Neural cell (in vitro differentiated cells): ENCODE measurements at regions not wholly inside any gene's neighbourhood (a gene's known extent, or its start where the extent isn't known, plus 50 kb on each side); places are given as distances from the start of the nearest gene placed in this dataset.

Source experiments
- H2AFZ ChIP-seq: fragments of 200-600, 300-800 bp; sonication (generic), shearing (Covaris generic); 2 replicates; pipeline ENCODE4 v1.6.0; 2014; ENCODE audit warnings: low read depth, mild to moderate bottlenecking, antibody characterized with exemption, low read length, moderate library complexity
- H3F3A ChIP-seq: fragments of 200-600 bp; shearing (Covaris generic); 2 replicates; pipeline ENCODE4 v1.6.1; 2016; ENCODE audit warnings: mild to moderate bottlenecking, moderate library complexity, mixed read lengths, antibody characterized with exemption, low read length; ENCODE audit not compliant: insufficient read depth, poor library complexity, severe bottlenecking
- H3K27ac ChIP-seq: fragments of 200-600, 300-800 bp; sonication (generic), shearing (Covaris generic); 2 replicates; pipeline ENCODE4 v1.5.1; 2014; ENCODE audit warnings: mild to moderate bottlenecking, low read length, moderate library complexity
- H3K27me3 ChIP-seq: fragments of 300-800, 200-600 bp; sonication (generic), shearing (Covaris generic); 2 replicates; pipeline ENCODE4 v1.6.0; 2014; ENCODE audit warnings: mild to moderate bottlenecking, low read depth, low read length, moderate library complexity; ENCODE audit not compliant: insufficient read depth
- H3K36me3 ChIP-seq: fragments of 300-800, 200-600 bp; sonication (generic), shearing (Covaris generic); 2 replicates; pipeline ENCODE4 v1.5.1; 2014; ENCODE audit warnings: mild to moderate bottlenecking, antibody characterized with exemption, low read length, moderate library complexity; ENCODE audit not compliant: insufficient read depth
- H3K4me2 ChIP-seq: fragments of 300-800, 200-600 bp; sonication (generic), shearing (Covaris generic); 2 replicates; pipeline ENCODE4 v1.6.0; 2014; ENCODE audit warnings: mild to moderate bottlenecking, low read length
- H3K4me3 ChIP-seq: fragments of 300-800, 200-600 bp; sonication (generic), shearing (Covaris generic); 2 replicates; pipeline ENCODE4 v1.5.1; 2014; ENCODE audit warnings: mild to moderate bottlenecking, low read length, moderate library complexity
- H3K79me2 ChIP-seq: fragments of 200-600 bp; shearing (Covaris generic); replicated peaks from 2 replicates; pipeline ENCODE4 v1.6.0; 2014; ENCODE audit warnings: mild to moderate bottlenecking, low read length, moderate library complexity; ENCODE audit not compliant: insufficient read depth
- H3K9ac ChIP-seq: fragments of 300-800, 200-600 bp; sonication (generic), shearing (Covaris generic); 2 replicates; pipeline ENCODE4 v1.6.1; 2016; ENCODE audit warnings: mild to moderate bottlenecking, low read length, mixed read lengths
- H3K9me2 ChIP-seq: fragments of 200-600 bp; shearing (Covaris generic); 2 replicates; pipeline ENCODE4 v1.6.1; 2016; ENCODE audit warnings: mild to moderate bottlenecking, low read length, mixed read lengths; ENCODE audit not compliant: insufficient read depth
- H3K9me3 ChIP-seq: fragments of 200-600, 300-800 bp; sonication (generic), shearing (Covaris generic); 2 replicates; pipeline ENCODE4 v1.6.1; 2016; ENCODE audit warnings: mild to moderate bottlenecking, mixed run types, low read length, moderate library complexity, mixed read lengths
- H4K20me1 ChIP-seq: fragments of 200-600 bp; shearing (Covaris generic); 2 replicates; pipeline ENCODE4 v1.6.1; 2016; ENCODE audit warnings: mild to moderate bottlenecking, mixed run types; ENCODE audit not compliant: insufficient read depth
- EP300 ChIP-seq: fragments of 450-650 bp; conservative IDR thresholded peaks from 2 replicates; pipeline ENCODE4 v1.6.1; 2014; ENCODE audit warnings: antibody characterized with exemption, mild to moderate bottlenecking, moderate library complexity; ENCODE audit not compliant: poor library complexity, severe bottlenecking
- EZH2 ChIP-seq: fragments of 200-600, 300-800 bp; shearing (Covaris generic), sonication (generic); IDR thresholded peaks from 2 replicates; pipeline ENCODE4 v1.6.1; 2014; ENCODE audit warnings: antibody characterized with exemption, low read length, borderline replicate concordance, mild to moderate bottlenecking; ENCODE audit not compliant: insufficient read depth, poor library complexity, severe bottlenecking
- MXI1 ChIP-seq: fragments of 450-650 bp; conservative IDR thresholded peaks from 2 replicates; pipeline ENCODE4 v1.6.1; 2014; ENCODE audit warnings: antibody characterized with exemption, mild to moderate bottlenecking; ENCODE audit not compliant: poor library complexity, severe bottlenecking
- POLR2AphosphoS5 ChIP-seq: IDR thresholded peaks from 2 replicates; pipeline ENCODE4 v1.6.1; 2012
- RAD21 ChIP-seq: fragments of 450-650 bp; conservative IDR thresholded peaks from 2 replicates; pipeline ENCODE4 v1.6.1; 2014; ENCODE audit warnings: antibody characterized with exemption, mild to moderate bottlenecking, moderate library complexity
- SMC3 ChIP-seq: fragments of 450-650 bp; conservative IDR thresholded peaks from 2 replicates; pipeline ENCODE4 v1.6.1; 2014; ENCODE audit warnings: antibody characterized with exemption, mild to moderate bottlenecking, moderate library complexity; ENCODE audit not compliant: poor library complexity
- TAF1 ChIP-seq: IDR thresholded peaks from 2 replicates; pipeline ENCODE4 v1.6.1; 2012; ENCODE audit warnings: low read depth
- TF ChIP-seq, protein P1 (sequence below): fragments of 450-650 bp; IDR thresholded peaks from 2 replicates; pipeline ENCODE4 v1.5.1; 2014; ENCODE audit warnings: antibody characterized with exemption, mild to moderate bottlenecking, moderate library complexity; ENCODE audit not compliant: poor library complexity, severe bottlenecking
- TF ChIP-seq, protein P2 (sequence below): IDR thresholded peaks from 2 replicates; pipeline ENCODE4 v1.6.1; 2012; ENCODE audit warnings: borderline replicate concordance

DNA sequence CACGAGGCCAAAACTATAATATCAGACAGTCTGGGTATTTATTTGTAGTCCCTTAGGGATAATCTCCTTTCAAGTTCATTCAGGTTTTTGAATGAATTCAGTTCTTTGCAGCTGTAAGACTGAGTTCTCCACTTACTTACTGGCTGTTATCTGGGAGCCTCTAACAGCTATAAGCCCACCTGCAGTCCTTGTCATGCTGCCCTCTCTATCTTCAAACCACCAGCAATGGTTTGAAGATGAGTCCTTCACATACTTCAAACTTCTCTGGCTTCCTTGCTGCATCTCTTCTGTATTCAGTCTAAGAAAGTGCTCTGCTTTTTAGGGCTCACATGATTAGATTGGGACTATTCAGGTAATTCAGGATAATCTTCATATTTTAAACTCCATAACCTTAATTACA is 154.5 kb upstream of the STT3B start:
- Histone ChIP-seq H3K4me2 (no peak overlapping the region), H2AFZ (no peak overlapping the region), H3K27ac (no peak overlapping the region), H3K27me3 (no peaks in the 10 kb centered on the region), H3K9me2 (no peaks in the 10 kb centered on the region), H3K79me2 (no peaks in the 10 kb centered on the region), H3K4me3 (no peak overlapping the region), H3K36me3 (no peaks in the 10 kb centered on the region), H3F3A (no peaks in the 10 kb centered on the region), H4K20me1 (no peaks in the 10 kb centered on the region), H3K9ac (no peak overlapping the region), H3K9me3 (no peaks in the 10 kb centered on the region)
- TF ChIP-seq, protein P1, sequence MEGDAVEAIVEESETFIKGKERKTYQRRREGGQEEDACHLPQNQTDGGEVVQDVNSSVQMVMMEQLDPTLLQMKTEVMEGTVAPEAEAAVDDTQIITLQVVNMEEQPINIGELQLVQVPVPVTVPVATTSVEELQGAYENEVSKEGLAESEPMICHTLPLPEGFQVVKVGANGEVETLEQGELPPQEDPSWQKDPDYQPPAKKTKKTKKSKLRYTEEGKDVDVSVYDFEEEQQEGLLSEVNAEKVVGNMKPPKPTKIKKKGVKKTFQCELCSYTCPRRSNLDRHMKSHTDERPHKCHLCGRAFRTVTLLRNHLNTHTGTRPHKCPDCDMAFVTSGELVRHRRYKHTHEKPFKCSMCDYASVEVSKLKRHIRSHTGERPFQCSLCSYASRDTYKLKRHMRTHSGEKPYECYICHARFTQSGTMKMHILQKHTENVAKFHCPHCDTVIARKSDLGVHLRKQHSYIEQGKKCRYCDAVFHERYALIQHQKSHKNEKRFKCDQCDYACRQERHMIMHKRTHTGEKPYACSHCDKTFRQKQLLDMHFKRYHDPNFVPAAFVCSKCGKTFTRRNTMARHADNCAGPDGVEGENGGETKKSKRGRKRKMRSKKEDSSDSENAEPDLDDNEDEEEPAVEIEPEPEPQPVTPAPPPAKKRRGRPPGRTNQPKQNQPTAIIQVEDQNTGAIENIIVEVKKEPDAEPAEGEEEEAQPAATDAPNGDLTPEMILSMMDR: no peak
- no peak for TF ChIP-seq TAF1
- TF ChIP-seq SMC3: no peak
- TF ChIP-seq, protein P2, sequence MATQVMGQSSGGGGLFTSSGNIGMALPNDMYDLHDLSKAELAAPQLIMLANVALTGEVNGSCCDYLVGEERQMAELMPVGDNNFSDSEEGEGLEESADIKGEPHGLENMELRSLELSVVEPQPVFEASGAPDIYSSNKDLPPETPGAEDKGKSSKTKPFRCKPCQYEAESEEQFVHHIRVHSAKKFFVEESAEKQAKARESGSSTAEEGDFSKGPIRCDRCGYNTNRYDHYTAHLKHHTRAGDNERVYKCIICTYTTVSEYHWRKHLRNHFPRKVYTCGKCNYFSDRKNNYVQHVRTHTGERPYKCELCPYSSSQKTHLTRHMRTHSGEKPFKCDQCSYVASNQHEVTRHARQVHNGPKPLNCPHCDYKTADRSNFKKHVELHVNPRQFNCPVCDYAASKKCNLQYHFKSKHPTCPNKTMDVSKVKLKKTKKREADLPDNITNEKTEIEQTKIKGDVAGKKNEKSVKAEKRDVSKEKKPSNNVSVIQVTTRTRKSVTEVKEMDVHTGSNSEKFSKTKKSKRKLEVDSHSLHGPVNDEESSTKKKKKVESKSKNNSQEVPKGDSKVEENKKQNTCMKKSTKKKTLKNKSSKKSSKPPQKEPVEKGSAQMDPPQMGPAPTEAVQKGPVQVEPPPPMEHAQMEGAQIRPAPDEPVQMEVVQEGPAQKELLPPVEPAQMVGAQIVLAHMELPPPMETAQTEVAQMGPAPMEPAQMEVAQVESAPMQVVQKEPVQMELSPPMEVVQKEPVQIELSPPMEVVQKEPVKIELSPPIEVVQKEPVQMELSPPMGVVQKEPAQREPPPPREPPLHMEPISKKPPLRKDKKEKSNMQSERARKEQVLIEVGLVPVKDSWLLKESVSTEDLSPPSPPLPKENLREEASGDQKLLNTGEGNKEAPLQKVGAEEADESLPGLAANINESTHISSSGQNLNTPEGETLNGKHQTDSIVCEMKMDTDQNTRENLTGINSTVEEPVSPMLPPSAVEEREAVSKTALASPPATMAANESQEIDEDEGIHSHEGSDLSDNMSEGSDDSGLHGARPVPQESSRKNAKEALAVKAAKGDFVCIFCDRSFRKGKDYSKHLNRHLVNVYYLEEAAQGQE: no peak
- no peak for TF ChIP-seq MXI1
- no peak for TF ChIP-seq EZH2
- no peak for TF ChIP-seq POLR2AphosphoS5
- no peak for TF ChIP-seq EP300
- TF ChIP-seq RAD21: no peak

DNA sequence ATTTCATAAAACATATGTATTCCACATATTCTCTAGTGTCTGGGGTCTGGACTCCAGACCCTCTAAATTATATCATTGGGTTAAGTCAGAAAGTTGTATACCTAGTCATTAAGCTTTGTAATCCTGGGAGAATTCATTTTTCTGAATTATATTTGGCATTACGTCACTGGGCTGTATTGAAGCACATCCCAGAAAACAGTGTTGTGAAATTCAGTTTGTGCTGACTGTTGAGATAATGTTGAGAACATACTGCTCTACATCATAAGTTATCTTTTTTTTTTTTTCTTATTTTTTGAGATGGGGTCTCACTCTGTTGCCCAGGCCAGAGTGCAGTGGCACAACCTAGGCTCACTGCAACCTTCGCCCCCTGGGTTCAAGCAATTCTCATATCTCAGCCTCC is 153.1 kb upstream of the STT3B start:
- Histone ChIP-seq H3K79me2 (no peaks in the 10 kb centered on the region), H3F3A (no peaks in the 10 kb centered on the region), H3K27ac (no peak overlapping the region), H4K20me1 (no peaks in the 10 kb centered on the region), H3K9me3 (no peaks in the 10 kb centered on the region), H3K36me3 (no peaks in the 10 kb centered on the region), H3K27me3 (no peaks in the 10 kb centered on the region), H3K9ac (no peak overlapping the region), H2AFZ (no peak overlapping the region), H3K9me2 (no peaks in the 10 kb centered on the region), H3K4me2 (no peak overlapping the region), H3K4me3 (no peak overlapping the region)
- no peak for TF ChIP-seq EZH2
- no peak for TF ChIP-seq SMC3
- TF ChIP-seq, protein P2: no peak
- no peak for TF ChIP-seq POLR2AphosphoS5
